Stimulated activated effector memory CD8-positive, alpha-beta T cell treated with anti-CD3 and anti-CD28 coated beads, Interleukin-12 subunit alpha, Interleukin-12 subunit beta, amount 100 ng/mL, for 72 hours (primary cell): ENCODE measurements at regions not wholly inside any gene's neighbourhood (a gene's known extent, or its start where the extent isn't known, plus 50 kb on each side); places are given as distances from the start of the nearest gene placed in this dataset.

Source experiments
- ATAC-seq: fragments of 150-1000 bp; cut with Tn5 transposase; 2 replicates; pipeline ENCODE4 v1.10.0; 2021
- DNase-seq, 2 donors: peaks; one replicate each; pipeline ENCODE4 v3.0.0; 2021 to 2022; ENCODE audit warnings: low spot score in 2 of 2
- H3K27ac Mint-ChIP-seq: one replicate; pipeline ENCODE4 v1.8.0; 2022; ENCODE audit warnings: mild to moderate bottlenecking, mixed read lengths
- H3K36me3 Mint-ChIP-seq: one replicate; pipeline ENCODE4 v1.8.0; 2022; ENCODE audit warnings: mild to moderate bottlenecking, mixed read lengths
- H3K4me1 Mint-ChIP-seq: one replicate; pipeline ENCODE4 v1.8.0; 2022; ENCODE audit warnings: mixed read lengths
- H3K4me3 Mint-ChIP-seq: one replicate; pipeline ENCODE4 v1.8.0; 2022; ENCODE audit warnings: mild to moderate bottlenecking, mixed read lengths
- H3K9me3 Mint-ChIP-seq: one replicate; pipeline ENCODE4 v1.8.0; 2022; ENCODE audit warnings: mixed read lengths

- no peak overlapping the region for H3K27ac Mint-ChIP-seq
- H3K36me3 Mint-ChIP-seq: no peaks in the 10 kb centered on the region
- no peaks in the 10 kb centered on the region for H3K4me1 Mint-ChIP-seq
- no peak overlapping the region for H3K4me3 Mint-ChIP-seq
- ATAC-seq: no peak
- H3K9me3 Mint-ChIP-seq: peaks cover 7% of the 10 kb centered on the region
- no peak for DNase-seq
Observed at GRCh38 chr1:214791961-214792360, 189.0 kb downstream of the CENPF start.

DNA sequence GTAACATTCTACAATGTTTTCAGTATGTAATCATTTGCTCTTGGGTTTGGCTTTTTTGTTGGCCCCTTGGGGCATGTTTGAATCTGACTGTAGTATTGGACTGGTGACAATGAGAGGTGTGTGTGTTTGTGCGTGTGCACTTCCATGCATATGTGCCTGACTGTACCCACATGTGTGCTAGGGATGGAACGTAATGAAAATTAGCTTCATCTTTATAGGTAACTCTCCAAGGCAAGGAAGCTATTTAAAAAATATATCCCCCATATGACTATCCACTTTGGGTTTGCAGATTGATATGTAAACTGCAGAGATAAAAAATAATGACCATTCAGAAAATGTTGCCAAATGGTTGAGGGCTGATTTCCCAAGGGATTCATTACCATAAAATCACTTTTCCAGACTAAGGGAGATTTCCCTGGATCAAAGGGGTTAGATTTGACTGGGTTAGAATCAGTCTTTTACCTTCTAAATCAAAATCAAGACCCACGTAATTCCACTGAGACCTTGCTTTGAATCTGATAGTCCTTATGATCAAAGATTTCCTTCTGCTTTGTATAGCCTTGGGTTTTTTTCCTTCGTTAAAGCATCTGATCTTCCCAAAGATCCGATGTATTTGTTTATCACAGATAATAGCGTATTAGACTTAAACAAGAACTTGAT is 189.7 kb downstream of the CENPF start:
- no peak overlapping the region for H3K4me3 Mint-ChIP-seq
- ATAC-seq: no peak

DNA sequence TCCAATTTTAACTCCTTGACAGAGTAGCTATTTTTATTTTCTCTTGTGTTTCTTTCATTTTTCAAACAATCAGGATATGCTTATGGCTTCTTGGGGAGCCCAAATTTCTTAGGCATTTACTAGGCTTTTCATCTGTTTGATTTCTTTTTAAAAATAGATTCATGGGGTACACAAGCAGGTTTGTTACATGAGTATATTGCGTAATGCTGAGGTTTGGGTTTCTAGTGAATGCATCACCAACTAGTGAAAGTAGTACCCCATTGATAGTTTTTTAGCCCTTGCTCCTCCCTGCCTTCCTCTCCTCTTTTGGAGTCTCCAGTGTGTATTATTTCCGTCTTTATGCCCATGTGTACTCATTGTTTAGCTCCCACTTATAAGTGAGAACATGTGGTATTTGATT is 190.7 kb downstream of the CENPF start:
- no peaks in the 10 kb centered on the region for H3K36me3 Mint-ChIP-seq
- no peaks in the 10 kb centered on the region for H3K4me1 Mint-ChIP-seq
- H3K4me3 Mint-ChIP-seq: no peak overlapping the region
- ATAC-seq (no peak), DNase-seq (no peak)
- peaks cover 4% of the 10 kb centered on the region for H3K9me3 Mint-ChIP-seq
- H3K27ac Mint-ChIP-seq: no peak overlapping the region

More for the DNA sequence above, 189.7 kb downstream of the CENPF start:
- Mint-ChIP-seq H3K4me1 (no peaks in the 10 kb centered on the region), H3K36me3 (no peaks in the 10 kb centered on the region), H3K9me3 (peaks cover 7% of the 10 kb centered on the region), H3K27ac (no peak overlapping the region)
- DNase-seq: no peak

DNA sequence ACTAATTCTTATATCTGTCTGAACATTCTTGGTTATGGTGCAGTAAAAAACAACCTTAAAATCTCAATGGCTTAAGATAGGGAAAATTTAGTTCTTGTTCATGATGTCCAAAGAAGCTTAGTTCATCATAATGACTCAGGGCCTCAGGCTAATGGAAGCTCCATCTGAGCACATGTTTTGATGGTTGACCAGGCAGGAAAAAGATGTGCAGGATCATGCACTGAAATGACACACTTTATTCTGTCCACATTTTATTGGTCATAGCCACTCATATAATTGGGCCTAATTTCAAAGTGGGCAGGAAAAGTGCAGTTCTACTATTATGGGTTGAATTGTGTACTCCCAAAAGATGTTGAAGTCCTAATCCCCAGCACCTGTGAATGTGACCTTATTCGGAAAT is 198.2 kb downstream of the CENPF start:
- ATAC-seq: no peak

GRCh38 chr1:214808845-214809460 is 206.0 kb downstream of the CENPF start:
- H3K9me3 Mint-ChIP-seq: peaks cover 14% of the 10 kb centered on the region
- DNase-seq: no peak
- no peak overlapping the region for H3K27ac Mint-ChIP-seq
- no peaks in the 10 kb centered on the region for H3K36me3 Mint-ChIP-seq
- no peak for ATAC-seq
- no peak overlapping the region for H3K4me3 Mint-ChIP-seq
- no peaks in the 10 kb centered on the region for H3K4me1 Mint-ChIP-seq

More for the DNA sequence above, 198.2 kb downstream of the CENPF start:
- H3K4me3 Mint-ChIP-seq: no peak overlapping the region
- H3K4me1 Mint-ChIP-seq: no peaks in the 10 kb centered on the region
- DNase-seq: no peak
- no peak overlapping the region for H3K27ac Mint-ChIP-seq
- no peaks in the 10 kb centered on the region for H3K36me3 Mint-ChIP-seq
- peaks cover 13% of the 10 kb centered on the region for H3K9me3 Mint-ChIP-seq

GRCh38 chr1:214816603-214817002 is 213.6 kb downstream of the CENPF start:
- ATAC-seq (no peak), DNase-seq (no peak)
- H3K27ac Mint-ChIP-seq: no peak overlapping the region
- no peak overlapping the region for H3K4me3 Mint-ChIP-seq
- no peaks in the 10 kb centered on the region for H3K36me3 Mint-ChIP-seq
- peaks cover 19% of the 10 kb centered on the region for H3K9me3 Mint-ChIP-seq
- no peaks in the 10 kb centered on the region for H3K4me1 Mint-ChIP-seq

- H3K4me3 Mint-ChIP-seq: no peak overlapping the region
- peaks cover 26% of the 10 kb centered on the region for H3K9me3 Mint-ChIP-seq
- no peak for ATAC-seq
- H3K4me1 Mint-ChIP-seq: no peaks in the 10 kb centered on the region
- H3K27ac Mint-ChIP-seq: no peak overlapping the region
- no peaks in the 10 kb centered on the region for H3K36me3 Mint-ChIP-seq
- DNase-seq: no peak
Observed at GRCh38 chr1:214823311-214824117, 220.5 kb downstream of the CENPF start.

DNA sequence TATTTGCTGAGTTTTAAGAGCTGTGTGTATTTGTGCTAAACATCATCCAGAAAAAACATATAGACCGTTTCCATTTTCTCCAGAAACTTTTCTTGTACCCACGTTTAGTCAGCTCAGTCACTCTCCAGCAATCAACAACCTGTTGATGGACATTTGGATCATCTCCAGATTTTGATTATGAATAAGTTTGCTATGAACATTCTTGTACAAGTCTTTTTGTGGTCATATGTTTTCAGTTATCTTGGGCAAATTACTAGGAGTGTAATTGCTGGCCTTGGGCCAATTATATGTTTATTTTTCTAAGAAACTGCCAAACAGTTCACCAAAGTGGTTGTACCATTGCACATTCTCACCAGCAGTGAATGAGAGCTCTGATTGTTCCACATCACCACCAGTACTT is 221.8 kb downstream of the CENPF start:
- DNase-seq (no peak), ATAC-seq (no peak)
- Mint-ChIP-seq H3K27ac (no peak overlapping the region), H3K36me3 (no peaks in the 10 kb centered on the region), H3K4me1 (no peaks in the 10 kb centered on the region), H3K4me3 (no peak overlapping the region), H3K9me3 (peaks cover 18% of the 10 kb centered on the region)

DNA sequence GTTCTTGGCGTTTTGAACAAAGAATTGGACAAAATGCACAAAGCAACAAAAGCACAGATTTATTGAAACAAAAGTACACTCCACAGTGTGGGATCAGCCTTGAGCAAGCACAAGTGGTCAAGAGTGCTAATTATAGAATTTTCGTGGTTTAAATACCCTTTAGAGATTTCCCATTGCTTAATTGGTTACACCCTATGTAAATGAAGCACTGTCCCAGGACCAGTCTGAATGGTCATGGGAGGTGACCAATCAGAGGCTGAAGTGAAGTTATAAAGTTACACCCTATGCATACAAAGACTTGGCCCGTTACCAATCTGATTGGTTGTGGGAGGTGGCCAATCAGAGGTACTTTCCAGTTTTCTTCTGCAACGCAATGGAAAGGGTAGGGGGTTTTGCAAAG is 223.6 kb downstream of the CENPF start:
- Mint-ChIP-seq H3K4me3 (no peak overlapping the region), H3K4me1 (no peaks in the 10 kb centered on the region), H3K9me3 (peaks cover 12% of the 10 kb centered on the region), H3K27ac (no peak overlapping the region), H3K36me3 (no peaks in the 10 kb centered on the region)
- ATAC-seq (no peak), DNase-seq (no peak)

- Mint-ChIP-seq H3K4me1 (no peaks in the 10 kb centered on the region), H3K9me3 (peaks cover 16% of the 10 kb centered on the region), H3K27ac (no peak overlapping the region), H3K36me3 (no peaks in the 10 kb centered on the region), H3K4me3 (no peak overlapping the region)
- ATAC-seq (no peak), DNase-seq (no peak)
Observed at GRCh38 chr1:214827883-214828282, 224.9 kb downstream of the CENPF start.

- Mint-ChIP-seq H3K9me3 (peaks cover 12% of the 10 kb centered on the region), H3K4me1 (no peaks in the 10 kb centered on the region), H3K36me3 (no peaks in the 10 kb centered on the region), H3K27ac (no peak overlapping the region), H3K4me3 (no peak overlapping the region)
- DNase-seq: no peak
- ATAC-seq: no peak
Observed at GRCh38 chr1:214830941-214831340, 227.9 kb downstream of the CENPF start.

DNA sequence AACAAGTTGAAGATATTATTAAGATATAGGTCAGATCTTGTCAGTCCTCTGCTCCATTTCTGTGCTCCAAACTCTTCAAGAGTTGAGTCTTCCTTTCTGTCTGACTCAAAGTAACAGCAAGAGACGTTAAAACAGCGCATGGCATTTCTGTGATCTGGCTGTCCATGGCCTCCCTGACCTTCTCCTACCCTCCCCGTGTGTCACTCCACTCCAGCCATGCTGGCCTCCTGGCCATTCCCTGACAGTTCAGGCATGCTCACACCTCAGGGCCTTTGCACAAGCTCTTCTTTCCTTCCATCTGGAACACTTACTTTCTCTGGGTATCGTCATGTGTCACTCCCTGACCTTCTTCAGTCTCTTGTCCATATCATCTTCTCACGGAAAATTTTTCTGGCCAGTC is 229.0 kb downstream of the CENPF start:
- no peak for DNase-seq
- peak; percentile 36 for ATAC-seq
- no peaks in the 10 kb centered on the region for H3K4me1 Mint-ChIP-seq
- H3K4me3 Mint-ChIP-seq: no peak overlapping the region
- H3K9me3 Mint-ChIP-seq: peaks cover 12% of the 10 kb centered on the region
- no peaks in the 10 kb centered on the region for H3K36me3 Mint-ChIP-seq
- H3K27ac Mint-ChIP-seq: no peak overlapping the region

DNA sequence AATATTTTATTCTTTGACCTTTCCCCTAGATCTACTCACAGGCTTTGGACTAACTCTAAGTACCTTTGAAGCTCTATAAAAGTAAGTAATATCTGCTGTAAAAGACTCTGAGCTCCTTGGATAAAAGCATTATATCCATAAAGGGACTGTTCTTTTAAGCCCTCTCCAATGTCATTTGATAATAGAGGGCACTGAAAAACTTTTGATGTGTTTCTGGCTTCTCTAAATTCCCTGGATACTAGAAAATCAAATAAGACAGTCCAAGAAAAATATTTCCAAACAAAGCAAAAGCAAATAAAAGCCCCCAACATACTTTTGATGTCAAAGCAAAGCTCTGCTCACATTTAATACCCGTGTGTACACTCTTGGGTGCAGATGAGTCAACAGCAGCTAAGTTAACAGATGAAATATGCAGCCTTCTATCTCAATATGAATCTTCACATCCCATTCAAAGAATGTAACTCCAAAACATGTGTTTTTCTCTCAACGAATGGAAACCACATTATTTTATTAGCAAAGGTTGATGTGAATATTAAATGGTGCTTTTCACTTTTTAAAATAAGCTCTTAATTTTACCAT is 230.3 kb downstream of the CENPF start:
- Mint-ChIP-seq H3K4me3 (no peak overlapping the region), H3K36me3 (no peaks in the 10 kb centered on the region), H3K27ac (no peak overlapping the region), H3K4me1 (no peaks in the 10 kb centered on the region), H3K9me3 (peaks cover 8% of the 10 kb centered on the region)
- ATAC-seq (no peak), DNase-seq (no peak)

- Mint-ChIP-seq H3K36me3 (no peaks in the 10 kb centered on the region), H3K27ac (no peak overlapping the region), H3K4me1 (no peaks in the 10 kb centered on the region), H3K4me3 (no peak overlapping the region), H3K9me3 (peaks cover 4% of the 10 kb centered on the region)
- ATAC-seq (no peak), DNase-seq (no peak)
Observed at GRCh38 chr1:214837376-214837775, 234.4 kb downstream of the CENPF start.

- Mint-ChIP-seq H3K9me3 (peaks cover 10% of the 10 kb centered on the region), H3K36me3 (no peaks in the 10 kb centered on the region), H3K27ac (no peak overlapping the region), H3K4me3 (no peak overlapping the region), H3K4me1 (no peaks in the 10 kb centered on the region)
- ATAC-seq (no peak), DNase-seq (no peak)
Observed at GRCh38 chr1:214838351-214838750, 235.4 kb downstream of the CENPF start.
